HG03571 (cell line): ENCODE measurements at regions not wholly inside any gene's neighbourhood (a gene's known extent, or its start where the extent isn't known, plus 50 kb on each side); places are given as distances from the start of the nearest gene placed in this dataset.
A peak's percentile ranks its signal among the peaks of the same experiment; 100 is the strongest.
"Not testable (repeated sequence)": the region's sequence is repeated elsewhere in the genome, so short reads cannot be mapped to it uniquely, and the experiment has no call there.

Experiments
- ATAC-seq: cut with Tn5 transposase; IDR thresholded peaks from one replicate; pipeline ENCODE4 v1.9.1; 2021; ENCODE audit not compliant: unreplicated experiment

GRCh38 chr10:29734962-29735627 is 100.3 kb upstream of the SVIL start:
- ATAC-seq, result peak; percentile 54

GRCh38 chr10:29734640-29734961 is 99.8 kb upstream of the SVIL start:
- no peak for ATAC-seq

GRCh38 chr10:29733323-29733722 is 98.6 kb upstream of the SVIL start:
- no peak for ATAC-seq

GRCh38 chr10:29732918-29733317 is 98.1 kb upstream of the SVIL start:
- no peak for ATAC-seq

GRCh38 chr10:29731760-29732159 is 97.0 kb upstream of the SVIL start:
- ATAC-seq, result no peak

GRCh38 chr10:29730969-29731368 is 96.2 kb upstream of the SVIL start:
- no peak for ATAC-seq

GRCh38 chr10:29730458-29730857 is 95.7 kb upstream of the SVIL start:
- no peak for ATAC-seq

GRCh38 chr10:29728541-29729049 is 93.8 kb upstream of the SVIL start:
- no peak for ATAC-seq

- not testable (repeated sequence) for ATAC-seq
These were observed 91.2 kb upstream of the SVIL start for GRCh38 chr10:29725927-29726326.

GRCh38 chr10:29725133-29725720 is 90.5 kb upstream of the SVIL start:
- ATAC-seq, result no peak

GRCh38 chr10:29723726-29724125 is 89.0 kb upstream of the SVIL start:
- ATAC-seq, result no peak

GRCh38 chr10:29722777-29723176 is 88.0 kb upstream of the SVIL start:
- no peak for ATAC-seq

- ATAC-seq, result no peak
These were observed 85.4 kb upstream of the SVIL start for GRCh38 chr10:29720149-29720548.

- ATAC-seq, result no peak
These were observed 84.5 kb upstream of the SVIL start for GRCh38 chr10:29719281-29719675.

GRCh38 chr10:29715296-29715695 is 80.5 kb upstream of the SVIL start:
- ATAC-seq, result no peak

- ATAC-seq, result no peak
These were observed 79.5 kb upstream of the SVIL start for GRCh38 chr10:29714096-29714874.

- no peak for ATAC-seq
These were observed 78.7 kb upstream of the SVIL start for GRCh38 chr10:29713450-29713849.

- ATAC-seq, result no peak
These were observed 77.3 kb upstream of the SVIL start for GRCh38 chr10:29712108-29712507.

- no peak for ATAC-seq
These were observed 75.4 kb upstream of the SVIL start for GRCh38 chr10:29710128-29710527.

GRCh38 chr10:29709484-29710002 is 74.8 kb upstream of the SVIL start:
- no peak for ATAC-seq

- no peak for ATAC-seq
These were observed 68.5 kb upstream of the SVIL start for GRCh38 chr10:29703271-29703670.
